Stimulated activated naive CD8-positive, alpha-beta T cell treated with anti-CD3 and anti-CD28 coated beads, Interleukin-15, Interleukin-2, amounts not matched to agents 100 ng/mL and 50 ng/mL, for 24 hours (primary cell): ENCODE measurements at regions not wholly inside any gene's neighbourhood (a gene's known extent, or its start where the extent isn't known, plus 50 kb on each side); places are given as distances from the start of the nearest gene placed in this dataset.

ENCODE experiments used
- H3K27ac Mint-ChIP-seq: one replicate; pipeline ENCODE4 v1.8.0; 2021; ENCODE audit warnings: mild to moderate bottlenecking, mixed read lengths
- H3K27me3 Mint-ChIP-seq: one replicate; pipeline ENCODE4 v1.8.0; 2021; ENCODE audit warnings: mixed read lengths
- H3K36me3 Mint-ChIP-seq: one replicate; pipeline ENCODE4 v1.8.0; 2021; ENCODE audit warnings: low read depth, mixed read lengths
- H3K4me1 Mint-ChIP-seq: one replicate; pipeline ENCODE4 v1.8.0; 2021; ENCODE audit warnings: low read depth, mixed read lengths
- H3K4me3 Mint-ChIP-seq: one replicate; pipeline ENCODE4 v1.8.0; 2021; ENCODE audit warnings: mild to moderate bottlenecking, mixed read lengths
- H3K9me3 Mint-ChIP-seq: one replicate; pipeline ENCODE4 v1.8.0; 2021; ENCODE audit warnings: mixed read lengths

- H3K27me3 Mint-ChIP-seq, result peaks cover 5% of the 10 kb centered on the region
- H3K27ac Mint-ChIP-seq, result no peak overlapping the region
- no peaks in the 10 kb centered on the region for H3K4me1 Mint-ChIP-seq
- H3K36me3 Mint-ChIP-seq, result no peaks in the 10 kb centered on the region
- peaks cover 7% of the 10 kb centered on the region for H3K9me3 Mint-ChIP-seq
- no peak overlapping the region for H3K4me3 Mint-ChIP-seq
Observed at GRCh38 chr1:229822026-229822425, 196.0 kb downstream of the URB2 start.

GRCh38 chr1:229825042-229825441 is 199.0 kb downstream of the URB2 start:
- H3K9me3 Mint-ChIP-seq, result peaks cover 16% of the 10 kb centered on the region
- peaks cover 6% of the 10 kb centered on the region for H3K27me3 Mint-ChIP-seq
- no peak overlapping the region for H3K27ac Mint-ChIP-seq
- H3K4me1 Mint-ChIP-seq, result no peaks in the 10 kb centered on the region
- no peak overlapping the region for H3K4me3 Mint-ChIP-seq
- H3K36me3 Mint-ChIP-seq, result no peaks in the 10 kb centered on the region

GRCh38 chr1:229828461-229828860 is 202.4 kb downstream of the URB2 start:
- peaks cover 21% of the 10 kb centered on the region for H3K27me3 Mint-ChIP-seq
- peaks cover 16% of the 10 kb centered on the region for H3K9me3 Mint-ChIP-seq
- H3K36me3 Mint-ChIP-seq, result no peaks in the 10 kb centered on the region
- no peak overlapping the region for H3K27ac Mint-ChIP-seq
- no peak overlapping the region for H3K4me3 Mint-ChIP-seq
- no peaks in the 10 kb centered on the region for H3K4me1 Mint-ChIP-seq

- H3K4me1 Mint-ChIP-seq, result no peaks in the 10 kb centered on the region
- H3K4me3 Mint-ChIP-seq, result no peak overlapping the region
Observed at GRCh38 chr1:229832695-229833094, 206.6 kb downstream of the URB2 start.

GRCh38 chr1:229834230-229834629 is 208.2 kb downstream of the URB2 start:
- no peaks in the 10 kb centered on the region for H3K9me3 Mint-ChIP-seq
- no peaks in the 10 kb centered on the region for H3K36me3 Mint-ChIP-seq
- no peak overlapping the region for H3K4me3 Mint-ChIP-seq

More at GRCh38 chr1:229832695-229833094, 206.6 kb downstream of the URB2 start:
- Mint-ChIP-seq H3K36me3 (no peaks in the 10 kb centered on the region), H3K27ac (no peak overlapping the region), H3K9me3 (peaks cover 5% of the 10 kb centered on the region), H3K27me3 (peaks cover 29% of the 10 kb centered on the region)

GRCh38 chr1:229835226-229835625 is 209.2 kb downstream of the URB2 start:
- Mint-ChIP-seq H3K27me3 (peaks cover 27% of the 10 kb centered on the region), H3K27ac (no peak overlapping the region), H3K9me3 (no peaks in the 10 kb centered on the region), H3K4me1 (no peaks in the 10 kb centered on the region), H3K4me3 (no peak overlapping the region), H3K36me3 (no peaks in the 10 kb centered on the region)

More at GRCh38 chr1:229834230-229834629, 208.2 kb downstream of the URB2 start:
- Mint-ChIP-seq H3K27me3 (peaks cover 30% of the 10 kb centered on the region), H3K4me1 (no peaks in the 10 kb centered on the region), H3K27ac (no peak overlapping the region)

GRCh38 chr1:229836324-229836723 is 210.3 kb downstream of the URB2 start:
- H3K27ac Mint-ChIP-seq, result no peak overlapping the region
- H3K9me3 Mint-ChIP-seq, result no peaks in the 10 kb centered on the region
- H3K4me3 Mint-ChIP-seq, result no peak overlapping the region
- H3K36me3 Mint-ChIP-seq, result no peaks in the 10 kb centered on the region
- peaks cover 21% of the 10 kb centered on the region for H3K27me3 Mint-ChIP-seq
- peaks cover 2% of the 10 kb centered on the region for H3K4me1 Mint-ChIP-seq

- peaks cover 13% of the 10 kb centered on the region for H3K27me3 Mint-ChIP-seq
- no peak overlapping the region for H3K27ac Mint-ChIP-seq
- peaks cover 5% of the 10 kb centered on the region for H3K4me1 Mint-ChIP-seq
Observed at GRCh38 chr1:229838204-229838603, 212.2 kb downstream of the URB2 start.

GRCh38 chr1:229839800-229840199 is 213.8 kb downstream of the URB2 start:
- peaks cover 5% of the 10 kb centered on the region for H3K4me1 Mint-ChIP-seq
- no peak overlapping the region for H3K27ac Mint-ChIP-seq
- H3K27me3 Mint-ChIP-seq, result peaks cover 13% of the 10 kb centered on the region
- no peaks in the 10 kb centered on the region for H3K9me3 Mint-ChIP-seq
- H3K36me3 Mint-ChIP-seq, result no peaks in the 10 kb centered on the region
- no peak overlapping the region for H3K4me3 Mint-ChIP-seq

More at GRCh38 chr1:229838204-229838603, 212.2 kb downstream of the URB2 start:
- Mint-ChIP-seq H3K9me3 (no peaks in the 10 kb centered on the region), H3K4me3 (no peak overlapping the region), H3K36me3 (no peaks in the 10 kb centered on the region)

GRCh38 chr1:229841230-229841629 is 215.2 kb downstream of the URB2 start:
- Mint-ChIP-seq H3K9me3 (no peaks in the 10 kb centered on the region), H3K36me3 (no peaks in the 10 kb centered on the region), H3K27me3 (peaks cover 17% of the 10 kb centered on the region), H3K4me1 (peaks cover 5% of the 10 kb centered on the region), H3K4me3 (no peak overlapping the region), H3K27ac (no peak overlapping the region)

- H3K36me3 Mint-ChIP-seq, result no peaks in the 10 kb centered on the region
- H3K27me3 Mint-ChIP-seq, result peaks cover 12% of the 10 kb centered on the region
- peaks cover 5% of the 10 kb centered on the region for H3K4me1 Mint-ChIP-seq
- no peaks in the 10 kb centered on the region for H3K9me3 Mint-ChIP-seq
- no peak overlapping the region for H3K4me3 Mint-ChIP-seq
- no peak overlapping the region for H3K27ac Mint-ChIP-seq
Observed at GRCh38 chr1:229842302-229843255, 216.5 kb downstream of the URB2 start.

- H3K36me3 Mint-ChIP-seq, result no peaks in the 10 kb centered on the region
- H3K27ac Mint-ChIP-seq, result no peak overlapping the region
- H3K4me1 Mint-ChIP-seq, result peaks cover 5% of the 10 kb centered on the region
- H3K27me3 Mint-ChIP-seq, result peaks cover 7% of the 10 kb centered on the region
- no peaks in the 10 kb centered on the region for H3K9me3 Mint-ChIP-seq
- H3K4me3 Mint-ChIP-seq, result no peak overlapping the region
Observed at GRCh38 chr1:229843627-229844238, 217.7 kb downstream of the URB2 start.

- no peak overlapping the region for H3K4me3 Mint-ChIP-seq
- peaks cover 5% of the 10 kb centered on the region for H3K4me1 Mint-ChIP-seq
- peaks cover 7% of the 10 kb centered on the region for H3K27me3 Mint-ChIP-seq
- no peaks in the 10 kb centered on the region for H3K9me3 Mint-ChIP-seq
- H3K27ac Mint-ChIP-seq, result no peak overlapping the region
- no peaks in the 10 kb centered on the region for H3K36me3 Mint-ChIP-seq
Observed at GRCh38 chr1:229844675-229845074, 218.6 kb downstream of the URB2 start.

GRCh38 chr1:229845410-229846138 is 219.5 kb downstream of the URB2 start:
- Mint-ChIP-seq H3K9me3 (no peaks in the 10 kb centered on the region), H3K36me3 (no peaks in the 10 kb centered on the region), H3K27ac (no peak overlapping the region), H3K4me1 (peaks cover 5% of the 10 kb centered on the region), H3K27me3 (peaks cover 7% of the 10 kb centered on the region), H3K4me3 (no peak overlapping the region)

GRCh38 chr1:229846351-229846750 is 220.3 kb downstream of the URB2 start:
- Mint-ChIP-seq H3K4me1 (peaks cover 3% of the 10 kb centered on the region), H3K27ac (no peak overlapping the region), H3K36me3 (no peaks in the 10 kb centered on the region), H3K4me3 (no peak overlapping the region), H3K27me3 (peaks cover 7% of the 10 kb centered on the region), H3K9me3 (no peaks in the 10 kb centered on the region)
